ENCODE measurements at regions not wholly inside any gene's neighbourhood (a gene's known extent, or its start where the extent isn't known, plus 50 kb on each side); places are given as distances from the start of the nearest gene placed in this dataset.

DNA sequence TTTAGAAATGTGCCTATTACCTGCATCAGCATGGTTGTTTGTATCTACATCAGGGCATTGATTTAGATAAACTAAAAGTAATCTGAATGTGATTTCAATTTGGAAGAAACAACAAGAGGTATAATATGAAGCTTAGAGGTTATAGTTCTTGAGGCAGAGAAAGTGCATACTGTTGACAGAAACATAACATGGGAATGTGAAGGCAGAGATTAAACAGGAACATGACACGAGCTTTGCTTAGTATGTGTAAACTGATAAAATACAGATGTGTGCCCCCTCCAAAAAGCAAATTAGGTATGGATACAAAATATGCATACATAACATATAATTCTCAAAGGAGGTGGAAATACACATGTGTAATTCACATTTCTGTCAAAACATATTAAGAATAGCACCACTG lies 1180.2 kb upstream of the ADGRL3 start:
- intact Hi-C loops (cut with micrococcal nuclease; ENCODE audit: unreplicated experiment) (no loop called here), in situ Hi-C loops (cut with HindIII; ENCODE audit: extremely low pct_ligation_motif_present, low pct_unique_long_range_greater_than_20kb) (no loop called here)
- Histone ChIP-seq H3K36me3 (replicated peaks in 1 of 2; ENCODE audit: control insufficient read depth in 1 of 2, insufficient read depth in 2 of 2, low read length in 2 of 2) (no peaks in the 10 kb centered on the region), H3K27ac (ENCODE audit: extremely low read length, insufficient read depth, low read length) (no peak overlapping the region), H3K9ac (ENCODE audit: insufficient read depth, low read depth, low read length) (no peak overlapping the region), H3K27me3 (ENCODE audit: control insufficient read depth in 1 of 2, insufficient read depth in 2 of 2, low read length in 2 of 2) (no peaks in the 10 kb centered on the region), H3K4me3 (replicated peaks in 1 of 3; ENCODE audit: insufficient read depth in 1 of 3, low read depth in 2 of 3, low read length in 3 of 3) (no peak overlapping the region), H3K4me2 (ENCODE audit: low read depth, low read length) (no peak overlapping the region), H3K4me1 (ENCODE audit: insufficient read depth, low read length) (no peaks in the 10 kb centered on the region), H3K9me3 (ENCODE audit: low read length) (no peaks in the 10 kb centered on the region), H4K20me1 (ENCODE audit: insufficient read depth, low read length) (no peaks in the 10 kb centered on the region), H2AFZ (ENCODE audit: low read length) (no peak overlapping the region), H3K79me2 (ENCODE audit: insufficient read depth, low read length) (no peaks in the 10 kb centered on the region)
- WGBS (ENCODE audit: low lambda C conversion rate): 4% methylated on average over 1 of the region's 1 CpG
- FAIRE-seq (no peak), ATAC-seq (no peak), DNase-seq (ENCODE audit: low spot score) (no peak)
- BruUV-seq (replicated peaks): no TSS peak
- ChIA-PET CTCF (ENCODE audit: low intra/inter-chr PET ratio, low total read pairs) (no interaction called here), POLR2A (no interaction called here)
- TF ChIP-seq FOXA3 (CRISPR knock-in tag; IDR thresholded peaks at IDR 0.05): no peak
- no peak for TF ChIP-seq MAZ (IDR thresholded peaks at IDR 0.05; ENCODE audit: borderline replicate concordance, low read depth, low read length)
- no peak for TF ChIP-seq MAZ (CRISPR knock-in tag; IDR thresholded peaks at IDR 0.05; ENCODE audit: low read depth)
- no peak for TF ChIP-seq ZNF326 (CRISPR knock-in tag; IDR thresholded peaks at IDR 0.05; ENCODE audit: borderline replicate concordance)
- no peak for TF ChIP-seq NFYB (CRISPR knock-in tag; IDR thresholded peaks at IDR 0.05)
- no peak for TF ChIP-seq ZNF878 (CRISPR knock-in tag; IDR thresholded peaks at IDR 0.05)
- no peak for TF ChIP-seq EHMT2 (IDR thresholded peaks at IDR 0.05; ENCODE audit: borderline replicate concordance, low read depth, low read length)
- no peak for TF ChIP-seq ZNF777 (CRISPR knock-in tag; IDR thresholded peaks at IDR 0.05)
- TF ChIP-seq ZNF703 (CRISPR knock-in tag; IDR thresholded peaks at IDR 0.05; ENCODE audit: borderline replicate concordance): no peak
- TF ChIP-seq ATRX (CRISPR knock-in tag; IDR thresholded peaks at IDR 0.05; ENCODE audit: borderline replicate concordance): no peak
- no peak for TF ChIP-seq ZNF749 (CRISPR knock-in tag; IDR thresholded peaks at IDR 0.05; ENCODE audit: borderline replicate concordance)
- TF ChIP-seq, protein P1, sequence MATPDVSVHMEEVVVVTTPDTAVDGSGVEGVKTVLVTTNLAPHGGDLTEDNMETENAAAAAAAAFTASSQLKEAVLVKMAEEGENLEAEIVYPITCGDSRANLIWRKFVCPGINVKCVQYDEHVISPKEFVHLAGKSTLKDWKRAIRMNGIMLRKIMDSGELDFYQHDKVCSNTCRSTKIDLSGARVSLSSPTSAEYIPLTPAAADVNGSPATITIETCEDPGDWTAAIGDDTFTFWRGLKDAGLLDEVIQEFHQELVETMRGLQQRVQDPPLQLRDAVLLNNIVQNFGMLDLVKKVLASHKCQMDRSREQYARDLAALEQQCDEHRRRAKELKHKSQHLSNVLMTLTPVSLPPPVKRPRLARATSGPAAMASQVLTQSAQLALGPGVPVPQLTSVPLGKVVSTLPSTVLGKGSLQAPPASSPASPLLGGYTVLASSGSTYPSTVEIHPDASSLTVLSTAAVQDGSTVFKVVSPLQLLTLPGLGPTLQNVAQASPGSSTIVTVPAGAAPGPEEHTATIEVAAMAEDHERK (CRISPR knock-in tag; IDR thresholded peaks at IDR 0.05; ENCODE audit: low read depth): no peak
- TF ChIP-seq, protein P2, sequence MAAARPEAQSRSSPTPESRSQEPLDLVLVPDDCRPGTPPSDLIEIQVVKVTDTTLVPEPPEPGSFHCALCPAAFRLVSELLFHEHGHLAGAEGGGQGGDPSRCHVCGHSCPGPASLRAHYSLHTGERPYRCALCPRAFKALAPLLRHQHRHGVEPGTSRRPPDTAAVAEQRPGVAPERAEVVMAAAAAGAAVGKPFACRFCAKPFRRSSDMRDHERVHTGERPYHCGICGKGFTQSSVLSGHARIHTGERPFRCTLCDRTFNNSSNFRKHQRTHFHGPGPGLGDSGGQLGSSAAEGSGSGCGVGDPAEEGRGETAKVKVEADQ (CRISPR knock-in tag; IDR thresholded peaks at IDR 0.05; ENCODE audit: borderline replicate concordance): no peak
- TF ChIP-seq ZNF766 (CRISPR knock-in tag; IDR thresholded peaks at IDR 0.05; ENCODE audit: borderline replicate concordance): no peak
- TF ChIP-seq, protein P3, sequence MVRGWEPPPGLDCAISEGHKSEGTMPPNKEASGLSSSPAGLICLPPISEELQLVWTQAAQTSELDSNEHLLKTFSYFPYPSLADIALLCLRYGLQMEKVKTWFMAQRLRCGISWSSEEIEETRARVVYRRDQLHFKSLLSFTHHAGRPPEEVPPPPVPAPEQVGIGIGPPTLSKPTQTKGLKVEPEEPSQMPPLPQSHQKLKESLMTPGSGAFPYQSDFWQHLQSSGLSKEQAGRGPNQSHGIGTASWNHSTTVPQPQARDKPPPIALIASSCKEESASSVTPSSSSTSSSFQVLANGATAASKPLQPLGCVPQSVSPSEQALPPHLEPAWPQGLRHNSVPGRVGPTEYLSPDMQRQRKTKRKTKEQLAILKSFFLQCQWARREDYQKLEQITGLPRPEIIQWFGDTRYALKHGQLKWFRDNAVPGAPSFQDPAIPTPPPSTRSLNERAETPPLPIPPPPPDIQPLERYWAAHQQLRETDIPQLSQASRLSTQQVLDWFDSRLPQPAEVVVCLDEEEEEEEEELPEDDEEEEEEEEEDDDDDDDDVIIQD (CRISPR knock-in tag; IDR thresholded peaks at IDR 0.05; ENCODE audit: low read depth): no peak
- TF ChIP-seq, protein P4, sequence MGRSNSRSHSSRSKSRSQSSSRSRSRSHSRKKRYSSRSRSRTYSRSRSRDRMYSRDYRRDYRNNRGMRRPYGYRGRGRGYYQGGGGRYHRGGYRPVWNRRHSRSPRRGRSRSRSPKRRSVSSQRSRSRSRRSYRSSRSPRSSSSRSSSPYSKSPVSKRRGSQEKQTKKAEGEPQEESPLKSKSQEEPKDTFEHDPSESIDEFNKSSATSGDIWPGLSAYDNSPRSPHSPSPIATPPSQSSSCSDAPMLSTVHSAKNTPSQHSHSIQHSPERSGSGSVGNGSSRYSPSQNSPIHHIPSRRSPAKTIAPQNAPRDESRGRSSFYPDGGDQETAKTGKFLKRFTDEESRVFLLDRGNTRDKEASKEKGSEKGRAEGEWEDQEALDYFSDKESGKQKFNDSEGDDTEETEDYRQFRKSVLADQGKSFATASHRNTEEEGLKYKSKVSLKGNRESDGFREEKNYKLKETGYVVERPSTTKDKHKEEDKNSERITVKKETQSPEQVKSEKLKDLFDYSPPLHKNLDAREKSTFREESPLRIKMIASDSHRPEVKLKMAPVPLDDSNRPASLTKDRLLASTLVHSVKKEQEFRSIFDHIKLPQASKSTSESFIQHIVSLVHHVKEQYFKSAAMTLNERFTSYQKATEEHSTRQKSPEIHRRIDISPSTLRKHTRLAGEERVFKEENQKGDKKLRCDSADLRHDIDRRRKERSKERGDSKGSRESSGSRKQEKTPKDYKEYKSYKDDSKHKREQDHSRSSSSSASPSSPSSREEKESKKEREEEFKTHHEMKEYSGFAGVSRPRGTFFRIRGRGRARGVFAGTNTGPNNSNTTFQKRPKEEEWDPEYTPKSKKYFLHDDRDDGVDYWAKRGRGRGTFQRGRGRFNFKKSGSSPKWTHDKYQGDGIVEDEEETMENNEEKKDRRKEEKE (IDR thresholded peaks at IDR 0.05): no peak
- no peak for TF ChIP-seq ZNF430 (CRISPR knock-in tag; IDR thresholded peaks at IDR 0.05)
